Fibroblast of peridontal ligament (primary cell): ENCODE measurements at regions not wholly inside any gene's neighbourhood (a gene's known extent, or its start where the extent isn't known, plus 50 kb on each side); places are given as distances from the start of the nearest gene placed in this dataset.
"Not testable (repeated sequence)": the region's sequence is repeated elsewhere in the genome, so short reads cannot be mapped to it uniquely, and the experiment has no call there.

Experiments used
- DNase-seq: peaks from one replicate; pipeline ENCODE4 v3.0.0-alpha.2; 2010; ENCODE audit errors: extremely low read depth

- DNase-seq, result no peak
These were observed 728.0 kb downstream of the NOVA1 start for GRCh38 chr14:25869854-25870253.

- DNase-seq, result no peak
These were observed 729.1 kb downstream of the NOVA1 start for GRCh38 chr14:25868521-25869314.

- no peak for DNase-seq
These were observed 736.4 kb downstream of the NOVA1 start for GRCh38 chr14:25861406-25861805.

- DNase-seq, result no peak
These were observed 749.2 kb downstream of the NOVA1 start for GRCh38 chr14:25848601-25849000.

GRCh38 chr14:25846246-25846645 is 751.6 kb downstream of the NOVA1 start:
- no peak for DNase-seq

GRCh38 chr14:25843481-25844470 is 754.1 kb downstream of the NOVA1 start:
- no peak for DNase-seq

- no peak for DNase-seq
These were observed 756.6 kb downstream of the NOVA1 start for GRCh38 chr14:25841226-25841625.

- no peak for DNase-seq
These were observed 760.3 kb downstream of the NOVA1 start for GRCh38 chr14:25837551-25837965.

- no peak for DNase-seq
These were observed 761.2 kb downstream of the NOVA1 start for GRCh38 chr14:25836636-25837035.

GRCh38 chr14:25833341-25834126 is 764.3 kb downstream of the NOVA1 start:
- DNase-seq, result no peak

- DNase-seq, result no peak
These were observed 765.2 kb downstream of the NOVA1 start for GRCh38 chr14:25832585-25832984.

- DNase-seq, result no peak
These were observed 769.3 kb downstream of the NOVA1 start for GRCh38 chr14:25828562-25828961.

GRCh38 chr14:25826105-25826504 is 771.7 kb downstream of the NOVA1 start:
- DNase-seq, result no peak

GRCh38 chr14:25820368-25820767 is 770.4 kb upstream of the STXBP6 start:
- DNase-seq, result no peak

- not testable (repeated sequence) for DNase-seq
These were observed 764.7 kb upstream of the STXBP6 start for GRCh38 chr14:25814622-25815021.

- no peak for DNase-seq
These were observed 753.6 kb upstream of the STXBP6 start for GRCh38 chr14:25803386-25804018.

GRCh38 chr14:25800841-25801240 is 750.9 kb upstream of the STXBP6 start:
- no peak for DNase-seq

GRCh38 chr14:25788252-25788651 is 738.3 kb upstream of the STXBP6 start:
- no peak for DNase-seq

GRCh38 chr14:25765909-25766308 is 716.0 kb upstream of the STXBP6 start:
- DNase-seq, result no peak

- no peak for DNase-seq
These were observed 710.1 kb upstream of the STXBP6 start for GRCh38 chr14:25759920-25760655.

GRCh38 chr14:25759256-25759655 is 709.3 kb upstream of the STXBP6 start:
- no peak for DNase-seq
